ENCODE measurements at regions not wholly inside any gene's neighbourhood (a gene's known extent, or its start where the extent isn't known, plus 50 kb on each side); places are given as distances from the start of the nearest gene placed in this dataset.

- peak in 1 of 2 donors; percentile 18 for DNase-seq (ENCODE audit: low read depth in 2 of 2)
Measured at GRCh38 chr18:41464278-41464677, 490.8 kb upstream of the PIK3C3 start.

GRCh38 chr18:41462946-41463345 is 492.1 kb upstream of the PIK3C3 start:
- no peak for DNase-seq (ENCODE audit: low read depth in 2 of 2)

- no peak for DNase-seq (ENCODE audit: low read depth in 2 of 2)
Measured at GRCh38 chr18:41461114-41461513, 493.9 kb upstream of the PIK3C3 start.

- no peak for DNase-seq (ENCODE audit: low read depth in 2 of 2)
Measured at GRCh38 chr18:41459656-41460055, 495.4 kb upstream of the PIK3C3 start.

GRCh38 chr18:41458376-41458775 is 496.7 kb upstream of the PIK3C3 start:
- DNase-seq (ENCODE audit: low read depth in 2 of 2): no peak

GRCh38 chr18:41457765-41458326 is 497.2 kb upstream of the PIK3C3 start:
- DNase-seq (ENCODE audit: low read depth in 2 of 2): no peak

- DNase-seq (ENCODE audit: low read depth in 2 of 2): no peak
Measured at GRCh38 chr18:41456831-41457230, 498.2 kb upstream of the PIK3C3 start.

GRCh38 chr18:41449612-41450011 is 505.4 kb upstream of the PIK3C3 start:
- no peak for DNase-seq (ENCODE audit: low read depth in 2 of 2)

- DNase-seq (ENCODE audit: low read depth in 2 of 2): no peak
Measured at GRCh38 chr18:41444943-41445342, 510.1 kb upstream of the PIK3C3 start.

GRCh38 chr18:41436772-41437171 is 518.3 kb upstream of the PIK3C3 start:
- no peak for DNase-seq (ENCODE audit: low read depth in 2 of 2)

- DNase-seq (ENCODE audit: low read depth in 2 of 2): no peak
Measured at GRCh38 chr18:41418598-41418997, 536.4 kb upstream of the PIK3C3 start.

GRCh38 chr18:41416044-41416443 is 539.0 kb upstream of the PIK3C3 start:
- no peak for DNase-seq (ENCODE audit: low read depth in 2 of 2)

GRCh38 chr18:41410006-41410405 is 545.0 kb upstream of the PIK3C3 start:
- DNase-seq (ENCODE audit: low read depth in 2 of 2): no peak

GRCh38 chr18:41406834-41407233 is 548.2 kb upstream of the PIK3C3 start:
- no peak for DNase-seq (ENCODE audit: low read depth in 2 of 2)

GRCh38 chr18:41396861-41397260 is 558.2 kb upstream of the PIK3C3 start:
- no peak for DNase-seq (ENCODE audit: low read depth in 2 of 2)

- no peak for DNase-seq (ENCODE audit: low read depth in 2 of 2)
Measured at GRCh38 chr18:41396211-41396610, 558.8 kb upstream of the PIK3C3 start.

GRCh38 chr18:41395695-41396094 is 559.3 kb upstream of the PIK3C3 start:
- no peak for DNase-seq (ENCODE audit: low read depth in 2 of 2)

- DNase-seq (ENCODE audit: low read depth in 2 of 2): peak; percentile 4 to 17
Measured at GRCh38 chr18:41391616-41392595, 563.1 kb upstream of the PIK3C3 start.

GRCh38 chr18:41390309-41390708 is 564.7 kb upstream of the PIK3C3 start:
- no peak for DNase-seq (ENCODE audit: low read depth in 2 of 2)

- DNase-seq (ENCODE audit: low read depth in 2 of 2): no peak
Measured at GRCh38 chr18:41378598-41378997, 576.4 kb upstream of the PIK3C3 start.

- no peak for DNase-seq (ENCODE audit: low read depth in 2 of 2)
Measured at GRCh38 chr18:41373612-41374011, 581.4 kb upstream of the PIK3C3 start.

GRCh38 chr18:41372046-41372665 is 582.9 kb upstream of the PIK3C3 start:
- no peak for DNase-seq (ENCODE audit: low read depth in 2 of 2)
